Right lobe of liver (tissue), 6 donors: ENCODE measurements at regions not wholly inside any gene's neighbourhood (a gene's known extent, or its start where the extent isn't known, plus 50 kb on each side); places are given as distances from the start of the nearest gene placed in this dataset.

Experiments
- ATAC-seq, 4 donors: fragments of 200-7000 bp; cut with Tn5 transposase; one replicate each; pipeline ENCODE4 v1.9.1; 2020; ENCODE audit warnings: mild to moderate bottlenecking in 4 of 4, moderate library complexity in 4 of 4
- DNase-seq, 3 donors: peaks; one replicate each; pipeline ENCODE4 v3.0.0-alpha.2; 2020
- H3K27ac ChIP-seq, 3 donors: fragments of 200-600 bp; one replicate each; pipeline ENCODE4 v1.8.0; 2022
- H3K27me3 ChIP-seq, 2 donors: fragments of 200-600 bp; one replicate each; pipeline ENCODE4 v1.8.0; 2022
- H3K36me3 ChIP-seq, 4 donors: fragments of 200-600 bp; sonication (generic) in 1 of 4; one replicate each; pipeline versions ENCODE4 v1.5.1 to v1.8.0; 2017 to 2022; ENCODE audit warnings: control low read depth in 1 of 4
- H3K4me1 ChIP-seq, 4 donors: fragments of 200-600 bp; sonication (generic) in 1 of 4; one replicate each; pipeline versions ENCODE4 v1.5.1 to v1.8.0; 2017 to 2022; ENCODE audit warnings: control low read depth in 1 of 4
- H3K4me3 ChIP-seq, 3 donors: fragments of 200-600 bp; one replicate each; pipeline ENCODE4 v1.8.0; 2022
- H3K9me3 ChIP-seq, 4 donors: fragments of 200-600 bp; sonication (generic) in 1 of 4; one replicate each; pipeline versions ENCODE4 v1.5.1 to v1.8.0; 2017 to 2022; ENCODE audit warnings: control low read depth in 1 of 4
- POLR2A ChIP-seq: fragments of 450-650 bp; IDR thresholded peaks from one replicate; pipeline ENCODE4 v1.6.1; 2017; ENCODE audit warnings: antibody characterized with exemption, mild to moderate bottlenecking
- WGBS: methylation state at CpG from one replicate; pipeline ENCODE4 v1.1.6; 2018; ENCODE audit warnings: low coverage, low lambda C conversion rate; ENCODE audit not compliant: insufficient coverage; ENCODE audit errors: missing lambda C conversion rate; 5-methylcytosine and 5-hydroxymethylcytosine counted together
- intact Hi-C, 2 donors: fragments of 100-400 bp; cut with DNase I; formaldehyde crosslinking; loops; one replicate each; pipeline versions ENCODE4 v1.11.2 to v1.14.1; 2022
- TF ChIP-seq, protein P1 (sequence below), 4 donors: fragments of 200-600 bp in 3 of 4; fragments of 450-650 bp in 1 of 4; IDR thresholded peaks; one replicate each; pipeline versions ENCODE4 v1.5.1 to v1.8.0; 2016 to 2022; ENCODE audit warnings: antibody characterized with exemption in 4 of 4, mild to moderate bottlenecking in 2 of 4
- donor health status: DM: no; HTN: yes; CAD: no.
- donor health status: DM: no; HTN: no; CAD: no.
- donor health status: DM: no; HTN: no; CAD: no.
- donor health status: DM: no; HTN: yes; CAD: no.
- donor health status: DM: no; HTN: yes; CAD: no.

GRCh38 chr7:125084196-125084595 is 154.6 kb upstream of the POT1 start:
- Histone ChIP-seq H3K4me3 (no peak overlapping the region), H3K27me3 (no peaks in the 10 kb centered on the region), H3K27ac (no peak overlapping the region), H3K4me1 (no peaks in the 10 kb centered on the region), H3K9me3 (no peaks in the 10 kb centered on the region), H3K36me3 (no peaks in the 10 kb centered on the region)
- DNase-seq (no peak), ATAC-seq (no peak)
- TF ChIP-seq POLR2A, result no peak
- TF ChIP-seq, protein P1, sequence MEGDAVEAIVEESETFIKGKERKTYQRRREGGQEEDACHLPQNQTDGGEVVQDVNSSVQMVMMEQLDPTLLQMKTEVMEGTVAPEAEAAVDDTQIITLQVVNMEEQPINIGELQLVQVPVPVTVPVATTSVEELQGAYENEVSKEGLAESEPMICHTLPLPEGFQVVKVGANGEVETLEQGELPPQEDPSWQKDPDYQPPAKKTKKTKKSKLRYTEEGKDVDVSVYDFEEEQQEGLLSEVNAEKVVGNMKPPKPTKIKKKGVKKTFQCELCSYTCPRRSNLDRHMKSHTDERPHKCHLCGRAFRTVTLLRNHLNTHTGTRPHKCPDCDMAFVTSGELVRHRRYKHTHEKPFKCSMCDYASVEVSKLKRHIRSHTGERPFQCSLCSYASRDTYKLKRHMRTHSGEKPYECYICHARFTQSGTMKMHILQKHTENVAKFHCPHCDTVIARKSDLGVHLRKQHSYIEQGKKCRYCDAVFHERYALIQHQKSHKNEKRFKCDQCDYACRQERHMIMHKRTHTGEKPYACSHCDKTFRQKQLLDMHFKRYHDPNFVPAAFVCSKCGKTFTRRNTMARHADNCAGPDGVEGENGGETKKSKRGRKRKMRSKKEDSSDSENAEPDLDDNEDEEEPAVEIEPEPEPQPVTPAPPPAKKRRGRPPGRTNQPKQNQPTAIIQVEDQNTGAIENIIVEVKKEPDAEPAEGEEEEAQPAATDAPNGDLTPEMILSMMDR (IDR thresholded peaks at IDR 0.05), result no peak
- intact Hi-C loops, result no loop called here
- 55% methylated on average over 1 of the region's 1 CpG for WGBS

DNA sequence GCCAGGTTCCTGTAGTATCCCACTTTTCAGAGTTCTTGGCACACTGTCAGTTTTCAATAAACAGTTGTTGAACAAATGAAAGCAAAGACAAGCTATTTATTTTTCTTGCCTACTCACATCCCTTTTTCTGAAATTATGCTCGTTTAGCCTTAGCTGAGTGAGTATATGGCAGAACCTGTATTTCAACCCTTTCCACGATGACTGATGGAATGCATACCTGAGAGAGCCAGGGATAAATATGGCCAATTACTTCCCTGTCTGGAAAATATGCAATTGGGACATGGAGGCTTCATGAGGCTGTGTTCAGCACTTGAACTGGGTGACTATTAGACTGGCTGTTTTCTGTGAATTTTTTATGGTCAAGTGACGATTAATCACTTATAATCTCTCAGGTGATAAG is 144.5 kb upstream of the POT1 start:
- no peaks in the 10 kb centered on the region for H3K27me3 ChIP-seq
- H3K4me3 ChIP-seq, result no peak overlapping the region
- H3K36me3 ChIP-seq, result no peaks in the 10 kb centered on the region
- TF ChIP-seq, protein P1 (IDR thresholded peaks at IDR 0.05), result no peak
- TF ChIP-seq POLR2A, result no peak
- H3K9me3 ChIP-seq, result no peaks in the 10 kb centered on the region
- no peak overlapping the region for H3K27ac ChIP-seq
- 68% methylated on average over 3 of the region's 3 CpGs for WGBS
- H3K4me1 ChIP-seq, result no peaks in the 10 kb centered on the region
- ATAC-seq (no peak), DNase-seq (no peak)
- intact Hi-C loops, result no loop called here

- WGBS, result 76% methylated on average over 1 of the region's 1 CpG
- Histone ChIP-seq H3K27me3 (no peaks in the 10 kb centered on the region), H3K36me3 (no peaks in the 10 kb centered on the region), H3K4me1 (no peaks in the 10 kb centered on the region), H3K9me3 (no peaks in the 10 kb centered on the region), H3K27ac (no peak overlapping the region), H3K4me3 (no peak overlapping the region)
- ATAC-seq (no peak), DNase-seq (no peak)
- intact Hi-C loops, result loop anchor here in 1 of 2 donors (10.0 kb wide), 1 partner anchor 599 kb away; no protein-coding TSS in a partner anchor
- TF ChIP-seq POLR2A, result no peak
- TF ChIP-seq, protein P1 (IDR thresholded peaks at IDR 0.05), result no peak
These were observed 135.9 kb upstream of the POT1 start for GRCh38 chr7:125065546-125065945.

GRCh38 chr7:125065001-125065400 is 135.4 kb upstream of the POT1 start:
- TF ChIP-seq, protein P1 (IDR thresholded peaks at IDR 0.05), result no peak
- no peak for TF ChIP-seq POLR2A
- Histone ChIP-seq H3K9me3 (no peaks in the 10 kb centered on the region), H3K27me3 (no peaks in the 10 kb centered on the region), H3K36me3 (no peaks in the 10 kb centered on the region), H3K4me1 (no peaks in the 10 kb centered on the region), H3K4me3 (no peak overlapping the region), H3K27ac (no peak overlapping the region)
- ATAC-seq (no peak), DNase-seq (no peak)
- WGBS, result 80% methylated on average over 1 of the region's 1 CpG
- intact Hi-C loops, result loop anchor here in 1 of 2 donors (10.0 kb wide), 1 partner anchor 600 kb away; no protein-coding TSS in a partner anchor
